Stimulated activated CD8-positive, alpha-beta memory T cell treated with anti-CD3 and anti-CD28 coated beads, Interleukin-12 subunit alpha, Interleukin-12 subunit beta, amount 100 ng/mL, for 24 hours (primary cell): ENCODE measurements at regions not wholly inside any gene's neighbourhood (a gene's known extent, or its start where the extent isn't known, plus 50 kb on each side); places are given as distances from the start of the nearest gene placed in this dataset.

ENCODE experiments used
- DNase-seq: peaks from one replicate; pipeline ENCODE4 v3.0.0-alpha.2; 2020; ENCODE audit errors: extremely low read depth

DNA sequence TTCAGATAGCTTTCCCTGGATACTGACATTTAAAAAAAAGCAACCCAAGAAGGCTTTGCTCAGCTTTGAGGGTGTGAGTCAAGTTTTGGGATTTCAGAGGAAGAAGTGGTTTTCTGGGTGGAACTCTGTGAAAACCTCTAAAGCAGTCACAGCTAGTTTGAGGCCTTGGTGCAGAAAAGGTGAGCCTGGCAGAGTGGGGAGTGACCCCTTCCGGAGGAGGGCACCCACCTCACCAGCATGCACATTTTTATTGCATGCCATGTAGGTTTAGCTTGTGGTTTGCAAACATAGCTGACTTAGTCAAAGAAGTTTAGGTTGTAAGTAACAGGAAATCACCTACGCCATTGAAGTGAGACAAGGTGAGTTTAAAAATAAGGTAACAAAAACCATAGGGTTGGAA lies 146.8 kb upstream of the PMEPA1 start:
- DNase-seq: no peak

GRCh38 chr20:57851796-57852195 lies 142.0 kb upstream of the PMEPA1 start:
- DNase-seq: no peak

- DNase-seq: no peak
Measured at GRCh38 chr20:57851025-57851682, 141.3 kb upstream of the PMEPA1 start.

DNA sequence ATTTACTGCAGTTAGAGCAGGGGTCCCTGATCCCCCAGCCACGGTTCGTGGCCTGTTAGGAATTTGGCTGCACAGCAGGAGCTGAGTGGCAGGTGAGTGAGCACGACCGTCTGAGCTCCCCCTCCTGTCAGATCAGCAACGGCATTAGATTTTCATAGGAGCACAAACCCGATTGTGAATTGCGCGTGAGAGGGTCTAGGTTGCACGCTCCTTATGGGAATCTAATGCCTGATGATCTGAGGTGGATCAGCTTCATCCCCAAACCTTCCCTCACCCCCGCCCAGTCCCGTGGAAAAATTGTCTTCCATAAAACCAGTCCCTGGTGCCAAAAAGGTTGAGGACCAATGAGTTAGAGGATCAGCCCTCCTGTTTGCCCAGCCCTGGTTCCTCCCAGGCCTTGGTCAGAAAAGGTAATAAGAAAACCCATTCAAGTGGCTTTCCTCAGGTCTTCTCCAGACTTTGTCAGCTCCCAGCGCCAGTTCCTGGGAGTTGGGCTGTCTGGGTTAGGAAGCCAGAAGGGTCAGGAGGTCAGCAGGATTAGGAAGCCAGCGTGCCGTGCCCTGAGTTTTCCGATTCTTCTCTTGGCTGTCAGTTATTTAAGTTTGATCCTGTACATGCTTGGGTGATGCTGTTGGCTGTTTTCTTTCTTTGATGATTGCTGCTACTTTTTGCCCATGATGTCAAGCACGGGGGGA lies 139.9 kb upstream of the PMEPA1 start:
- no peak for DNase-seq

- DNase-seq: no peak
Measured at GRCh38 chr20:57849121-57849520, 139.3 kb upstream of the PMEPA1 start.

DNA sequence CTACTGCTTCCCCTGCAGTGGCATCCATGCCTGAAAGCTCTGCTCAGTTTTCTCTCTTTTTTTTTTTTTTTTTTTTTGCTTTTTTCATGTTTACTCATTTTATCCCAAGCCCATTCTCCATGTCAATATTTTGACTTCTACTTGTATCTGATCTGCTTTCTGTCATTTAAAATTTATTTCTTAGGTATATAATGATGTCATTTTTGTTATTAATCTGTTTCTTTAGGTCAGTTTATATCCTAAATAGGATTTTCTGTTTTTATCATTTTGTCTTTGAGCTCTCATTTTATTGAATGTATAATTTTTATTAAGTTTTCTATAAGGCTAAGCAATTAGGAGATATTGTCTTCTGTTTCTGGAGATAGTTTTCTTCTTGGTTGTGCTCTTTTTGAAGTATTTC lies 138.5 kb upstream of the PMEPA1 start:
- DNase-seq: no peak

DNA sequence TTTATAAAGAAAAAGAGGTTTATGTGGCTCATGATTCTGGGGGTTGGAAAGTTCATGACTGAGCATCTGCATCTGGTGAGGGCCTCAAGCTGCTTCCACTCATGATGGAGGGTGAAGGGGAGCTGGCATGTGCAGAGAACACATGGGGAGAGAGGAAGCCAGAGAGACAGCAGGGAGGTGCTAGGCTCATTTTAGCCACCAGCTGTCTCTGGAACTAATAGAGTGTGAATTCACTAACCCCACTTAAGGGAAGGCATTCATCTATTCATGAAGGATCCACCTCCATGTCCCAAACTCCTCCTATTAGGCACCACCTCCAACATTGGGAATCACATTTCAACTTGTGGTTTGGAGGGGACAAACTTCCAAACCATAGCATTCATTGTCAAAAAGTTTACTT lies 137.3 kb upstream of the PMEPA1 start:
- DNase-seq: no peak

DNA sequence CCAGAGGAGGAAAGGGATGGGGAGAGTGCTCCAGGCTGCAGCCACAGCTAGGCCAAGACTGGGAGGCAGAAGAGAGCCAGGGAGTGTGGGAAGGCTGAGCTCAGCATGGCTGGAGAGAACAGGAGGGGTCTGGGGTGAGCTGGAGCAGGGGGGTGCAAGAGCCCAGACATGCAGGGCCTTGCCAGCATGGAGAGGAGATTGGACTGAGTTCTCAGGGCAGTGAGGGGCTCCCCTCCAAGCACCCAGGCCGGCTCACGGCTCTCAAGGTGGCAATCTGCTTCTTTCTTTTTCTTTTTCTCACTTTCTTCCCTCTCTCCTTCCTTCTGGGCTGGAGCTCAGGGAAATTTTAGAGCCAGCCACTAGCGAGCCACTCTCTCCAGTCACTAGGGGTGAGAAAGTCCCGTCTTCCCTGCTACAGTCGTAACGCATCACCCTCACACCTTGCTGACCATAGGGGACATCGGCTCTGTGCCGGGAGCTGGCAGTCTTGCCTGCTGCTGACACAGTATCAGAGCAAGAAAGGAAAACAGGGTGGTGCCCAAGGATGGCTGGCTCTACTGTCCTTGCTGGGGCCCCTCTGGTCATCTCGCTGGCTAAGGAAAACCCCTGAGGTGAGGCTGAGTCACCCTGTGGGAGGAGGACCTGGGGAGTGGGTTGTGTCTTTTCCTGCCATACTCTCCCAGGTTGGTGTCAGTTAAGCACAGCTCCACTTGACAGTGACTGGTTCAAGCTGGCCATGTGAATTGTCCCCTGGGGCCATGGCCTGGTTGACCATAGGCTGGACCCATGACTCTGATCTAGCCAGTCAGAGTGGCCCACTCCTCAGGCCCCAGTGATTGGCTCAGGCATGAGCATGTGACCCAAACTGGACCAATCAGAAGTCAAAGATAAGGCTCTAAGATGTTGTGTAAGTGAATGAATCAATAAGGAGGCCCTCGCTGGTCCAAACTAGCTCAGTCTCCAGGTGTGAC lies 135.1 kb upstream of the PMEPA1 start:
- DNase-seq: no peak

DNA sequence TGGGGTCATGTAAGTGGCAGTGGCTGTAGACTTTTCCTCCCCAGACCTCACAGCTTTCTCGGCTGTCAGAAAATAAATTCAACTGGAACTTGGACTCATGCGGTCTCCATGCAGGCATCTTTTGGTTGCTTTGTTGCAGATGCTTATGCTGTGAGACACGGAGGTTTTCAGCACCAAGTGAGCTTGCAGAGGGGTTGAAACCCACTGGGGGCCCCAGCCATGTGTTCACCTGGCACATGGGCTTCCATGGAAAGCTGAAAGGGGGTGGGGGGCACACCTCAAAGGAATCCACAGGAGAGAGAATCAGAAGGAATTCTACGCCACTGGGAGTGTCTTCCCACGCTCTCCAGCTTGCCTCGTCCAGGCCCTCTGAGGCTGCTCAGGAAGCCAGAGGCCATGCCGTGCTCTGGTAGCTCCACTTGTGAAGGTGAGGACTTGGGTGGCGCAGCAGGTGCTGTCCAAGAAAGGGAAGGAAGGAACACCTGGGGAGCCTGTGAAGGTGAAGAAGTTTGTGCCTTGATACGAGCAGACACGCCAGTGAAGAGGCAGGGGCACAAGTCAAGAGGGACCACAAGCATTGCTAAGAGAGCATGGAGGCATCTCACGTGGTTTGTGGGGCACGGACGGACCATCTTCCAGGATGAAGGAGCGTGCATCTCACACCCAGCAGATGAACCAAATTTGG lies 134.3 kb upstream of the PMEPA1 start:
- no peak for DNase-seq

DNA sequence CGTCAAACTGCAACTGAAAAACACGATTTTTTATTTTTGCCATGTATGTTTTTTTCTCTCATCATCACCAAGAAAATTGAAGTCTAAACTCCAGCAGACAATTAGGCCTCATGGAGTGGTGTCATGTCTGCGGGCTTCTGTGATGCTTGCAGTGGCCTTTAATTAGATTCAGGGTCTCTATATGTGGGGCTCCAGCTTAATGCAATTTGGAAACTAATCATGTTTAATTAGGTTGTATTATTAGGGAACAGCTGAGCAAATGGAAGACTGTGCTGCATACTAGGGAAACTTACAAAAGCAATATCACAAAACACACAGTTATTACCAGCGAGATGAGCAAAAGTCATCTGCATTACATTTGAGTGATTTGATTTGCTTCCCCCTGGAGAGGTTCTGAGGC lies 132.9 kb upstream of the PMEPA1 start:
- no peak for DNase-seq

GRCh38 chr20:57841297-57841866 lies 131.6 kb upstream of the PMEPA1 start:
- DNase-seq: no peak

- DNase-seq: no peak
Measured at GRCh38 chr20:57840504-57841296, 130.9 kb upstream of the PMEPA1 start.

GRCh38 chr20:57840066-57840465 lies 130.3 kb upstream of the PMEPA1 start:
- DNase-seq: no peak

DNA sequence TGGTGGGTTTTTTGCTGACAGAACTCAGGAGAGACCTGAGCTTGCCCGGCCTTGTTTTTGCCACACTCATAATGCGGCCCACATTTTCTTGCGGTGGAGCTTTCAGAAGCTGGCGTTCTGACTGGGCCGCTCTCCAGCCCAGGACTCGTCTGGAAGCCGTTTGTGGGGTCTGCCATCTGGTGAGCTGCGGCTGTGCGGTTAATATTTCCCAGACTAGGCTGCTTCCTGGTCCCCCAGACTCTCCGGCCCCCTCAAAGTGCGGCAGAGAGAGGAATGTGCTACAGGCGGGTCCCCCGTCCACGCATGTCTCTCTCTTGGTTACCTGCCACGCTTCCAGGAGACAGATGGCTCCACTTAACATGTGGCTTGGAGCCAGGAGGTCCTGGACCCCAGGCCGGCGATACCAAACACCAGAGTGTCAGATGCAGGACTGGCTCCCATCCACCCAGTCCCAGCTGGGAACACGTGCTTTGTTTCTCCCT lies 128.9 kb upstream of the PMEPA1 start:
- DNase-seq: no peak

- no peak for DNase-seq
Measured at GRCh38 chr20:57837208-57838035, 127.6 kb upstream of the PMEPA1 start.

DNA sequence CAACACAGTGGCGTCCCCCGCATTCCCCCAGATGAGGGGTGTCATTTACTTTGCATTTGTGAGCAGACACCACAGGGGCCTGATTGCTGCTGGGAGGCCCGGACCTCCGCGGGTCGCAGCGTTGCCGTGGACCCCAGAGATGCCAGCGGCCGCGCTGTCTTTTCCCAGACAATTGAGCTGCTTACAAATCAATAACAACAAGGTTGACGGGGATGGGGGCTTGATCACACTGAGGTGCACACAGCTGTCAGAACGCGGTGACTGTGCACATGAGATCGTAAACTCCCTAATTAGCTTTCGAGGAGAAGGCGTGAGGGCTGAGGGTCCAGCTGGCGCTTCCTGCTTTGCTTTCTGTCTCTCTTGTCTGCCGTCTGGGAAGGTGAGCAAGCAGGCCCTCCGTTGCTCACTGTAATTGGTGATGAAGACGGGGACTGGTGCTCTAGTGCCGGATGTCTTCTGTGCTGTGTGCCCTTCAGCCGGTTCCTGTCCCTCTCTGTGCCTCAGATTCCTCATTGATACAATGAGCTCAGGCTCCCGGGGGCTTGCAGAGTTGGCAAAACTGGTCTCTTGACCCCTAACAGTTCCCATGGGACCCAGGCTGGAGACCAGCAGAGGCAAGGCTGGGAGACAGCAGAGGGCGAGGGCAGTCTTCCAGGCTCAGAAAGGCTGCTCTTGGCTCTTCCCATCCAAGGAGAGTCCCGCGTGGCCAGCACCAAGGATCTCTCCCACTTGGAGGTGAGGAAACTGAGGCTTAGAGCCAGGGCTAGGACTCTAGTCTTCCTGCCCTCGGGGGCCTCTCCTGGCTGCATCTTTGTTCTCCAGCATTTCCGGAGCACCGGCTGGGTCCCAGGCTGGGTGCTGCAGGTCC lies 126.0 kb upstream of the PMEPA1 start:
- no peak for DNase-seq

GRCh38 chr20:57835074-57835452 lies 125.2 kb upstream of the PMEPA1 start:
- no peak for DNase-seq

DNA sequence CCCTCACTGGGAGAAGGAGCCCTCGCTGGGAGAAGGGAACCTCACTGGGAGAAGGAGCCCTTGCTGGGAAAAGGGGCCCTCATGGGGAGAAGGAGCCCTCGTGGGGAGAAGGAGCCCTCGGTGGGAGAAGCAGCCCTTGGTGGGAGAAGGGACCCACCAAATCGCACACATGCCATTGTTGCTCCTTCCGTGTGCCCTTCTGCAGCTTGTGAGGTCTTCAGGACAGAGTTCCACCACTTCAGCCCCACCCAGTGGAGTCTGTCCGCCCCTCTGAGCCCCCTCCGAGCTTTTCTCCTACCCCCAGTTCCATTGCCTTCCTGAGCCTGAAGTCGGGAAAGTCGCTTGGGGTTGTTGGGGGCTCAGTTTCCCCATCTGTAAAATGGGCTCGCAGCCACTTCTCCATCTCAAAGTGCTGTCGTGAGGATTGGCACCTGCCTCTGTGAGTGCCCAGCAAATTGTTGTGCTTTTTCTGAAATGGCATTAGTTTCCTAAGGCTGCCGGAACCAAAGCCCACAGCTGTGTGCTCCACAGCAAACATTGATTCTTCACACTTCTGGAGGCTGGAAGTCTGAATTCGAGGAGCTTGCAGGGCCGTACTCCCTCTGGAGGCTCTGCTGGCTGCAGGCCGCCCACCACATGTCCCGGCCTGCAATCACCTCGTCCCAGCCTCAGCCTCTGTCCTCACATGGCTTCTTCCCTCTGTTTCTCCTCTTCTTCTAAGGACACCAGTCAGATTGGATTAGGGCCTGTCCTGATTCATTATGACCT lies 124.7 kb upstream of the PMEPA1 start:
- no peak for DNase-seq
